Vagina (tissue), 2 donors: ENCODE measurements at regions not wholly inside any gene's neighbourhood (a gene's known extent, or its start where the extent isn't known, plus 50 kb on each side); places are given as distances from the start of the nearest gene placed in this dataset.

Source experiments
- DNase-seq, 2 donors: peaks; one replicate each; pipeline ENCODE4 v3.0.0-alpha.2; 2017; ENCODE audit errors: extremely low spot score in 2 of 2
- H3K27ac ChIP-seq: fragments of 200-600 bp; sonication (generic); one replicate; pipeline ENCODE4 v1.5.1; 2019
- H3K27me3 ChIP-seq: fragments of 200-600 bp; sonication (generic); one replicate; pipeline ENCODE4 v1.5.1; 2019
- H3K36me3 ChIP-seq, 2 donors: fragments of 200-600 bp; sonication (generic); one replicate each; pipeline ENCODE4 v1.5.1; 2017 to 2019
- H3K4me1 ChIP-seq: fragments of 200-600 bp; sonication (generic); one replicate; pipeline ENCODE4 v1.5.1; 2019
- H3K4me3 ChIP-seq, 2 donors: fragments of 200-600 bp; sonication (generic); 1 replicate in 1 of 2; 2 replicates in 1 of 2; pipeline ENCODE4 v1.5.1; 2016 to 2019
- H3K9me3 ChIP-seq: fragments of 200-600 bp; sonication (generic); one replicate; pipeline ENCODE4 v1.5.1; 2019
- POLR2A ChIP-seq, 2 donors: fragments of 450-650 bp; IDR thresholded peaks; one replicate each; pipeline ENCODE4 v1.6.1; 2017; ENCODE audit warnings: antibody characterized with exemption in 2 of 2, mild to moderate bottlenecking in 2 of 2, moderate library complexity in 2 of 2
- POLR2AphosphoS5 ChIP-seq, 2 donors: sonication (generic); formaldehyde crosslinking; IDR thresholded peaks; one replicate each; pipeline ENCODE4 v1.9.0; 2017; ENCODE audit warnings: antibody characterized with exemption in 2 of 2, mild to moderate bottlenecking in 2 of 2, low read depth in 1 of 2; ENCODE audit not compliant: insufficient read depth in 1 of 2
- intact Hi-C: fragments of 100-400 bp; cut with DNase I; formaldehyde crosslinking; loops from one replicate; pipeline ENCODE4 v1.15.1; 2023
- TF ChIP-seq, protein P1 (sequence below), 3 experiments: fragments of 450-650 bp in 2 of 3; fragments of 200-600 bp in 1 of 3; sonication (generic) in 1 of 3; IDR thresholded peaks; one replicate each; pipeline ENCODE4 v1.5.1; 2017 to 2019; ENCODE audit warnings: antibody characterized with exemption in 3 of 3, mild to moderate bottlenecking in 2 of 3, moderate library complexity in 2 of 3

DNA sequence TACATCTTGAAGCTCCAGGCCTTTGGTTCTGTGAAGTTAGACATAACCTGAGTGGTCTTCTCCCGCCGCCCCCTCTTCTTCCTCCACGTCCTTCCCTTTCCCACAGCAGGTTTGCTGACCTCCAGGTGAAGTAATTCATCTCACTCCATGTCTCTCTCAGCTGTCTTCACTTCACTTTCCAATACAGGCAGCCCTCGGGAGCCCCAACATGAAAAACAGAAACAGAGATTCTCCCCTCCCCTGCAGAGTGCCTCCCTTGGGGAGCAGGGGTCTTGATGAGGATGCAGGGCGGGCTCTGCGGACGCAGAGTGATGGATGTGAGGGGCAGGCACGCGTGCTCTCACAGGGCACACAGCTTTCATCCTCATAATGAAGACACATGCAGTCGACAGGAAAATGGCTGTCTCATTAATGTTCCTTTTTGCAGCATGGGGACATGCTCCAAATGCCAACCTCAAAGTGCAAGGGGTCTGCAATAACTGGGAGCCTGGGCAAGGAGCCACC, 95.6 kb downstream of the GPAM start:
- Histone ChIP-seq H3K9me3 (no peaks in the 10 kb centered on the region), H3K36me3 (no peaks in the 10 kb centered on the region), H3K4me3 (no peak overlapping the region), H3K4me1 (peaks cover 12% of the 10 kb centered on the region), H3K27ac (no peak overlapping the region), H3K27me3 (no peaks in the 10 kb centered on the region)
- intact Hi-C loops, result no loop called here
- TF ChIP-seq POLR2A (IDR thresholded peaks at IDR 0.05), result no peak
- TF ChIP-seq, protein P1, sequence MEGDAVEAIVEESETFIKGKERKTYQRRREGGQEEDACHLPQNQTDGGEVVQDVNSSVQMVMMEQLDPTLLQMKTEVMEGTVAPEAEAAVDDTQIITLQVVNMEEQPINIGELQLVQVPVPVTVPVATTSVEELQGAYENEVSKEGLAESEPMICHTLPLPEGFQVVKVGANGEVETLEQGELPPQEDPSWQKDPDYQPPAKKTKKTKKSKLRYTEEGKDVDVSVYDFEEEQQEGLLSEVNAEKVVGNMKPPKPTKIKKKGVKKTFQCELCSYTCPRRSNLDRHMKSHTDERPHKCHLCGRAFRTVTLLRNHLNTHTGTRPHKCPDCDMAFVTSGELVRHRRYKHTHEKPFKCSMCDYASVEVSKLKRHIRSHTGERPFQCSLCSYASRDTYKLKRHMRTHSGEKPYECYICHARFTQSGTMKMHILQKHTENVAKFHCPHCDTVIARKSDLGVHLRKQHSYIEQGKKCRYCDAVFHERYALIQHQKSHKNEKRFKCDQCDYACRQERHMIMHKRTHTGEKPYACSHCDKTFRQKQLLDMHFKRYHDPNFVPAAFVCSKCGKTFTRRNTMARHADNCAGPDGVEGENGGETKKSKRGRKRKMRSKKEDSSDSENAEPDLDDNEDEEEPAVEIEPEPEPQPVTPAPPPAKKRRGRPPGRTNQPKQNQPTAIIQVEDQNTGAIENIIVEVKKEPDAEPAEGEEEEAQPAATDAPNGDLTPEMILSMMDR (IDR thresholded peaks at IDR 0.05), result no peak
- no peak for TF ChIP-seq POLR2AphosphoS5 (IDR thresholded peaks at IDR 0.05; ENCODE audit: insufficient read depth in 1 of 2, low read depth in 1 of 2)
- no peak for DNase-seq

- TF ChIP-seq POLR2AphosphoS5 (IDR thresholded peaks at IDR 0.05; ENCODE audit: insufficient read depth in 1 of 2, low read depth in 1 of 2) (no peak), POLR2A (IDR thresholded peaks at IDR 0.05) (no peak)
- TF ChIP-seq, protein P1 (IDR thresholded peaks at IDR 0.05), result no peak
- intact Hi-C loops, result no loop called here
- DNase-seq, result no peak
- Histone ChIP-seq H3K4me1 (peaks cover 5% of the 10 kb centered on the region), H3K36me3 (no peaks in the 10 kb centered on the region), H3K4me3 (no peak overlapping the region), H3K9me3 (no peaks in the 10 kb centered on the region), H3K27ac (no peak overlapping the region), H3K27me3 (no peaks in the 10 kb centered on the region)
These were observed 91.9 kb downstream of the GPAM start for GRCh38 chr10:112091703-112092102.

GRCh38 chr10:112092519-112092918, 91.0 kb downstream of the GPAM start:
- TF ChIP-seq, protein P1 (IDR thresholded peaks at IDR 0.05), result no peak
- no peak for TF ChIP-seq POLR2AphosphoS5 (IDR thresholded peaks at IDR 0.05; ENCODE audit: insufficient read depth in 1 of 2, low read depth in 1 of 2)
- no peak for TF ChIP-seq POLR2A (IDR thresholded peaks at IDR 0.05)
- no peaks in the 10 kb centered on the region for H3K27me3 ChIP-seq
- no peaks in the 10 kb centered on the region for H3K9me3 ChIP-seq
- no peak overlapping the region for H3K27ac ChIP-seq
- peaks cover 5% of the 10 kb centered on the region for H3K4me1 ChIP-seq
- H3K4me3 ChIP-seq, result no peak overlapping the region
- no peak for DNase-seq
- intact Hi-C loops, result no loop called here
- H3K36me3 ChIP-seq, result no peaks in the 10 kb centered on the region

- Histone ChIP-seq H3K27ac (no peak overlapping the region), H3K36me3 (no peaks in the 10 kb centered on the region), H3K9me3 (no peaks in the 10 kb centered on the region), H3K27me3 (no peaks in the 10 kb centered on the region), H3K4me3 (no peak overlapping the region), H3K4me1 (peaks cover 5% of the 10 kb centered on the region)
- DNase-seq, result no peak
- TF ChIP-seq POLR2AphosphoS5 (IDR thresholded peaks at IDR 0.05; ENCODE audit: insufficient read depth in 1 of 2, low read depth in 1 of 2) (no peak), POLR2A (IDR thresholded peaks at IDR 0.05) (no peak)
- TF ChIP-seq, protein P1 (IDR thresholded peaks at IDR 0.05), result no peak
- intact Hi-C loops, result no loop called here
These were observed 88.6 kb downstream of the GPAM start for GRCh38 chr10:112094984-112095383.

DNA sequence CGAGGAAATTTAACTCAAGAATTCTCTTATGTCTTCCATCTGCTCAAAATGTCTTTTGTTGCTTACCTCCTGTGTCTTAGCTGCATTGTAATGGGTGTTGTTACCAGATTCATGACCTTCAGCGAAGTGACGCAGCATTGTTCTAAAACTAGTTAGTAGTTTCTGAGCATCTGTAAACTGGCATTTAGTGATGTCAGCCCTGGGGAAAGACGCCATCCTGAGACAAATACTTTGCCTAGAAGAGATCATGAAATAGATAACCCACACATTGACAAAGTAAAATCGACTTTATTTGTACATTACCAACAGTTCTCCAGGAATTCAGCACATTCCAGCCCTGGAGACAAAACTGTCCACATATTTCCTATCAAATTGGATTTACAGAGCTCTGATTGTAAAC, 87.8 kb downstream of the GPAM start:
- Histone ChIP-seq H3K36me3 (no peaks in the 10 kb centered on the region), H3K4me1 (peaks cover 5% of the 10 kb centered on the region), H3K9me3 (no peaks in the 10 kb centered on the region), H3K4me3 (no peak overlapping the region), H3K27ac (no peak overlapping the region), H3K27me3 (no peaks in the 10 kb centered on the region)
- intact Hi-C loops, result no loop called here
- TF ChIP-seq POLR2AphosphoS5 (IDR thresholded peaks at IDR 0.05; ENCODE audit: insufficient read depth in 1 of 2, low read depth in 1 of 2) (no peak), POLR2A (IDR thresholded peaks at IDR 0.05) (no peak)
- TF ChIP-seq, protein P1 (IDR thresholded peaks at IDR 0.05), result no peak
- no peak for DNase-seq
